Hepatocyte (in vitro differentiated cells): ENCODE measurements at regions not wholly inside any gene's neighbourhood (a gene's known extent, or its start where the extent isn't known, plus 50 kb on each side); places are given as distances from the start of the nearest gene placed in this dataset.
A peak's percentile ranks its signal among the peaks of the same experiment; 100 is the strongest.

Experiments used
- DNase-seq: peaks from one replicate; pipeline ENCODE4 v3.0.0-alpha.2; 2016; ENCODE audit warnings: low spot score
- H2AFZ ChIP-seq: fragments of 200-600 bp; sonication (generic); 2 replicates; pipeline ENCODE4 v1.6.0; 2016; ENCODE audit warnings: antibody characterized with exemption, mild to moderate bottlenecking
- H3K27ac ChIP-seq: fragments of 200-600 bp; sonication (generic); 2 replicates; pipeline ENCODE4 v1.5.1; 2016; ENCODE audit warnings: mild to moderate bottlenecking
- H3K27me3 ChIP-seq: fragments of 200-600 bp; sonication (generic); 2 replicates; pipeline ENCODE4 v1.6.1; 2016
- H3K36me3 ChIP-seq: fragments of 200-600 bp; sonication (generic); replicated peaks from 2 replicates; pipeline ENCODE4 v1.5.1; 2016; ENCODE audit warnings: low read depth; ENCODE audit not compliant: insufficient read depth
- H3K4me1 ChIP-seq: fragments of 200-600 bp; sonication (generic); 2 replicates; pipeline ENCODE4 v1.5.1; 2016; ENCODE audit warnings: mild to moderate bottlenecking, moderate library complexity; ENCODE audit not compliant: insufficient read depth
- H3K4me2 ChIP-seq: fragments of 200-600 bp; sonication (generic); 2 replicates; pipeline ENCODE4 v1.6.0; 2016
- H3K4me3 ChIP-seq: fragments of 200-600 bp; sonication (generic); 2 replicates; pipeline ENCODE4 v1.5.1; 2016; ENCODE audit warnings: mild to moderate bottlenecking
- H3K79me2 ChIP-seq: fragments of 200-600 bp; sonication (generic); 2 replicates; pipeline ENCODE4 v1.6.0; 2017; ENCODE audit warnings: mild to moderate bottlenecking
- H3K9me2 ChIP-seq: fragments of 200-600 bp; sonication (generic); replicated peaks from 2 replicates; pipeline ENCODE4 v1.6.0; 2017; ENCODE audit warnings: mild to moderate bottlenecking; ENCODE audit not compliant: insufficient read depth
- H3K9me3 ChIP-seq: fragments of 200-600 bp; sonication (generic); 2 replicates; pipeline ENCODE4 v1.5.1; 2016; ENCODE audit warnings: low read depth, mild to moderate bottlenecking
- H4K20me1 ChIP-seq: fragments of 200-600 bp; sonication (generic); 2 replicates; pipeline ENCODE4 v1.6.0; 2016; ENCODE audit warnings: mild to moderate bottlenecking; ENCODE audit not compliant: insufficient read depth, poor library complexity, severe bottlenecking
- EZH2 ChIP-seq: fragments of 200-600 bp; sonication (generic); IDR thresholded peaks from 2 replicates; pipeline ENCODE4 v1.6.1; 2016; ENCODE audit warnings: antibody characterized with exemption, mild to moderate bottlenecking, borderline replicate concordance
- EZH2phosphoT487 ChIP-seq: fragments of 200-600 bp; sonication (generic); IDR thresholded peaks from one replicate; pipeline ENCODE4 v1.6.1; 2018; ENCODE audit warnings: antibody characterized with exemption, mild to moderate bottlenecking, low read depth, moderate library complexity; ENCODE audit not compliant: unreplicated experiment, severe bottlenecking
- WGBS: methylation state at CpG from one replicate; pipeline ENCODE4 v1.1.6; 2016; ENCODE audit warnings: low lambda C conversion rate; ENCODE audit errors: missing lambda C conversion rate; 5-methylcytosine and 5-hydroxymethylcytosine counted together
- TF ChIP-seq, protein P1 (sequence below): fragments of 200-600 bp; sonication (generic); IDR thresholded peaks from 2 replicates; pipeline ENCODE4 v1.5.1; 2016; ENCODE audit warnings: antibody characterized with exemption, mild to moderate bottlenecking; ENCODE audit not compliant: poor library complexity

DNA sequence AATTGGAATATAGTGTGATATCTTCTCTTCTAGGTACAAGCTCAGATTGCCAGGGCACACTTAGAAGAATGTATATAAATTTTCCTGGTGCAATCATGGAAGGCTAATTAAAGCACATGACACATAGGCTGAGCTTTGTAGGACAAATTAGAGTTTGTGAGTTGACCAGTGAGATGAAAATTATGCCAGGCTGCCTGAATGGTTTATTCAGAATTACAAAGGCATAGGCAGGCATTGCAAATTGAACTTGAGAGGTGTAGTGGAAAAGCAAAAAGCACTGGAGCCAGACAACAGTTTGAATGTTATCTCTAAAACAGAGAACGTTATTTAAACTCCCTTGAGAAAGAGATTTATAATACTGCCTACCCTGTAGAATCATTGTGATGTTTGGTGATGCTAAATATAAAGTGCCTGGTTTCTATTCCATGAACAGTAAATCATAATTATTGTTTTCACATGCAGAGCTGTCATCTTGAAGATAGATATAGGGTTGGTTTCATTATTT lies 712.1 kb downstream of the TBC1D32 start:
- no peak overlapping the region for H3K4me2 ChIP-seq
- H3K4me3 ChIP-seq, result no peak overlapping the region
- H3K79me2 ChIP-seq, result no peaks in the 10 kb centered on the region
- H3K4me1 ChIP-seq, result no peaks in the 10 kb centered on the region
- H2AFZ ChIP-seq, result no peak overlapping the region
- 39% methylated on average over 1 of the region's 1 CpG for WGBS
- TF ChIP-seq, protein P1, sequence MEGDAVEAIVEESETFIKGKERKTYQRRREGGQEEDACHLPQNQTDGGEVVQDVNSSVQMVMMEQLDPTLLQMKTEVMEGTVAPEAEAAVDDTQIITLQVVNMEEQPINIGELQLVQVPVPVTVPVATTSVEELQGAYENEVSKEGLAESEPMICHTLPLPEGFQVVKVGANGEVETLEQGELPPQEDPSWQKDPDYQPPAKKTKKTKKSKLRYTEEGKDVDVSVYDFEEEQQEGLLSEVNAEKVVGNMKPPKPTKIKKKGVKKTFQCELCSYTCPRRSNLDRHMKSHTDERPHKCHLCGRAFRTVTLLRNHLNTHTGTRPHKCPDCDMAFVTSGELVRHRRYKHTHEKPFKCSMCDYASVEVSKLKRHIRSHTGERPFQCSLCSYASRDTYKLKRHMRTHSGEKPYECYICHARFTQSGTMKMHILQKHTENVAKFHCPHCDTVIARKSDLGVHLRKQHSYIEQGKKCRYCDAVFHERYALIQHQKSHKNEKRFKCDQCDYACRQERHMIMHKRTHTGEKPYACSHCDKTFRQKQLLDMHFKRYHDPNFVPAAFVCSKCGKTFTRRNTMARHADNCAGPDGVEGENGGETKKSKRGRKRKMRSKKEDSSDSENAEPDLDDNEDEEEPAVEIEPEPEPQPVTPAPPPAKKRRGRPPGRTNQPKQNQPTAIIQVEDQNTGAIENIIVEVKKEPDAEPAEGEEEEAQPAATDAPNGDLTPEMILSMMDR, result no peak
- TF ChIP-seq EZH2 (no peak), EZH2phosphoT487 (no peak)
- no peaks in the 10 kb centered on the region for H3K9me3 ChIP-seq
- no peaks in the 10 kb centered on the region for H3K36me3 ChIP-seq
- no peaks in the 10 kb centered on the region for H3K27me3 ChIP-seq
- H3K9me2 ChIP-seq, result no peaks in the 10 kb centered on the region
- H4K20me1 ChIP-seq, result no peaks in the 10 kb centered on the region
- no peak for DNase-seq
- no peak overlapping the region for H3K27ac ChIP-seq

DNA sequence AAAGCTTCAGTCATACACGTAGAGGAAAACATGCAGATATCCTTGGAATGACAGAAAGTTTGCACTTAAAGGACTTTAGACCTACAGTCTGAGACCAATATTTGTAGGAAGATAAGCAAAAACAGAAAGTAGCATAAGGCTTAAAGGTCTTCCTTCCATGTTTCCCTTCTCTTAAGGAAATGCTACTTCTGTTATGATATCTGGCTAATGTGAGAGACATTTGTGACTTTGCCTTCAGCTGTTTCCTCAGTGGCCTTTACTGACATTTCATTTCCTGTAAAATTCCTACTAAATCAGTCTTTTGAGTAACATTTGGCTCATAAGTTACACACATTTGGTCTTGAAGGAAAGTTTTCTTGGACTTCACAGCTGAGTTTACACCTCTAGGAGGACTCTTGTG lies 713.4 kb downstream of the TBC1D32 start:
- H3K4me2 ChIP-seq, result peak overlapping the region; percentile 50
- no peak for DNase-seq
- H2AFZ ChIP-seq, result no peak overlapping the region
- no peaks in the 10 kb centered on the region for H3K9me3 ChIP-seq
- no peaks in the 10 kb centered on the region for H3K9me2 ChIP-seq
- 45% methylated on average over 1 of the region's 1 CpG for whole genome bisulfite sequencing
- H3K27me3 ChIP-seq, result no peaks in the 10 kb centered on the region
- no peaks in the 10 kb centered on the region for H3K79me2 ChIP-seq
- no peak overlapping the region for H3K4me3 ChIP-seq
- no peaks in the 10 kb centered on the region for H3K4me1 ChIP-seq
- H3K27ac ChIP-seq, result no peak overlapping the region
- no peaks in the 10 kb centered on the region for H4K20me1 ChIP-seq
- H3K36me3 ChIP-seq, result no peaks in the 10 kb centered on the region
- no peak for TF ChIP-seq EZH2
- TF ChIP-seq EZH2phosphoT487, result no peak
- TF ChIP-seq, protein P1, result no peak

DNA sequence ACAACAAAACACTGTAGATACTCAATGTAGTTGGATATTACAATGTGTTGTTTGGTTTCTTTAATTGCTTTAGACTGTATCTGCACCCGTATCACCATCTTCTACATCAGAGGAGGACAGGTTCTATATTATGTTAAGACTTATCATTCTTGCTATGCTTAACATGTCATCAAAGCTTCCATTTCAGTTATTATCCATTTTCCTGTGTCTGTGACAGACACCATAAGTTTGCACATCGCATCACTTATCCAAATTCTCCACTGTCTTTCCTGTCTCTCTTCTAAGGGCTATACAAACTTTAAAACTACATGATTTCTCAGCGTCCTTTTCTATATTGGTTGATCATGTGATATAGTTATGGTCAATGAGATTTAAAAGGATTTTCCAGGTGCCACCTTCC lies 719.0 kb downstream of the TBC1D32 start:
- H3K27me3 ChIP-seq, result no peaks in the 10 kb centered on the region
- H2AFZ ChIP-seq, result no peak overlapping the region
- no peaks in the 10 kb centered on the region for H4K20me1 ChIP-seq
- WGBS, result 92% methylated on average over 3 of the region's 3 CpGs
- no peaks in the 10 kb centered on the region for H3K36me3 ChIP-seq
- H3K4me1 ChIP-seq, result no peaks in the 10 kb centered on the region
- DNase-seq, result no peak
- no peak overlapping the region for H3K4me3 ChIP-seq
- no peaks in the 10 kb centered on the region for H3K9me2 ChIP-seq
- no peaks in the 10 kb centered on the region for H3K79me2 ChIP-seq
- TF ChIP-seq, protein P1, result no peak
- TF ChIP-seq EZH2phosphoT487 (no peak), EZH2 (no peak)
- H3K9me3 ChIP-seq, result no peaks in the 10 kb centered on the region
- no peak overlapping the region for H3K4me2 ChIP-seq
- H3K27ac ChIP-seq, result no peak overlapping the region

DNA sequence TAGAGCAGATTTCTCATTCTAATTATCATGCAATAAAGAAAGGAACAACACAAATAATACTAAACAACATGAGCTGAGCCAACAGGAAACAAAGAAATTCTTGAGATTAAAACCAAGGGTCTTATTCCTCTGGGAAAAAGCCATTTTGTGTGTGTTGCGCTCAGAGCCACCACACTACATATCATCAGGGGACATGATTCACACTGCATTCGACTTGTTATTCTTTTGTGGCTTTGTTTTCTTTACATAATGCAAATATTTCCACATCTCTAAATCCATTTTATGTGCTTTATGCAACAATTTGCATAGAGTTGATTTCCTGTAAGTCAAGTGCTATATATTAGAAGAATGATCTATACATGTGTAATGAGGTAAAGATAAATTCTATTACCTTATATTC lies 719.6 kb downstream of the TBC1D32 start:
- Histone ChIP-seq H3K79me2 (no peaks in the 10 kb centered on the region), H3K4me3 (no peak overlapping the region), H3K9me2 (no peaks in the 10 kb centered on the region), H3K27ac (no peak overlapping the region), H3K4me1 (no peaks in the 10 kb centered on the region), H3K9me3 (no peaks in the 10 kb centered on the region), H3K4me2 (no peak overlapping the region), H4K20me1 (no peaks in the 10 kb centered on the region), H3K27me3 (no peaks in the 10 kb centered on the region), H2AFZ (no peak overlapping the region), H3K36me3 (no peaks in the 10 kb centered on the region)
- WGBS, result 87% methylated on average over 2 of the region's 2 CpGs
- no peak for DNase-seq
- TF ChIP-seq, protein P1, result no peak
- TF ChIP-seq EZH2phosphoT487 (no peak), EZH2 (no peak)
